H1 (cell line): ENCODE measurements at regions not wholly inside any gene's neighbourhood (a gene's known extent, or its start where the extent isn't known, plus 50 kb on each side); places are given as distances from the start of the nearest gene placed in this dataset.

Experiments
- CTCF ChIA-PET: fragments of 300-600 bp; sonication (Branson Sonifier 250); formaldehyde crosslinking; loops from one replicate; lab custom pipeline; 2021; ENCODE audit not compliant: partially characterized antibody; lab: Charles Lee
- POLR2A ChIA-PET: fragments of 300-600 bp; sonication (Branson Sonifier 250); formaldehyde crosslinking; loops from one replicate; lab custom pipeline; 2021; ENCODE audit warnings: inconsistent platforms; ENCODE audit not compliant: partially characterized antibody; lab: Charles Lee
- DNase-seq, 2 experiments: peaks; one replicate each; pipeline versions ENCODE4 v3.0.0 to v3.0.0-alpha.2; 2010 to 2022; ENCODE audit warnings: low spot score in 2 of 2, low read depth in 1 of 2, mixed read lengths in 1 of 2
- FAIRE-seq: peaks from 2 replicates; lab custom pipeline; 2011; peaks lifted over from hg19 to GRCh38; lab: Jason Lieb, UNC
- H2AFZ ChIP-seq: 2 replicates; pipeline ENCODE4 v1.8.1; 2012; ENCODE audit warnings: low read length, inconsistent platforms
- H2AK5ac ChIP-seq: 2 replicates; pipeline ENCODE4 v1.6.1; 2013; ENCODE audit warnings: low read depth, low read length
- H2BK120ac ChIP-seq: replicated peaks from 2 replicates; pipeline ENCODE3; 2013; ENCODE audit warnings: low read depth, low read length, inconsistent platforms
- H2BK12ac ChIP-seq: 2 replicates; pipeline ENCODE4 v1.6.1; 2013; ENCODE audit warnings: low read depth, low read length
- H2BK15ac ChIP-seq: 2 replicates; pipeline ENCODE4 v1.6.1; 2013; ENCODE audit warnings: low read length
- H2BK20ac ChIP-seq: 2 replicates; pipeline ENCODE4 v1.6.1; 2013; ENCODE audit warnings: low read length
- H2BK5ac ChIP-seq: 2 replicates; pipeline ENCODE4 v1.6.1; 2013; ENCODE audit warnings: low read depth, low read length
- H3K14ac ChIP-seq: 2 replicates; pipeline ENCODE4 v1.6.1; 2013; ENCODE audit warnings: inconsistent platforms; ENCODE audit not compliant: insufficient read length
- H3K18ac ChIP-seq: 2 replicates; pipeline ENCODE4 v1.6.1; 2013; ENCODE audit warnings: low read length; ENCODE audit errors: extremely low read depth
- H3K23ac ChIP-seq: 2 replicates; pipeline ENCODE4 v1.6.1; 2013; ENCODE audit warnings: inconsistent platforms; ENCODE audit not compliant: insufficient read length
- H3K23me2 ChIP-seq: 2 replicates; pipeline ENCODE4 v1.6.1; 2013; ENCODE audit warnings: low read depth, low read length
- H3K27ac ChIP-seq: 2 replicates; pipeline ENCODE4 v1.6.1; 2011; ENCODE audit warnings: low read depth, low read length, inconsistent platforms
- H3K27me3 ChIP-seq, 4 experiments: replicated peaks in 1 of 4; 1 replicate in 1 of 4; 2 replicates in 3 of 4; pipeline versions ENCODE4 v1.6.1 to v1.8.1; 2011 to 2013; ENCODE audit warnings: low read length in 3 of 4, mild to moderate bottlenecking in 3 of 4, inconsistent platforms in 2 of 4, mixed read lengths in 2 of 4, moderate library complexity in 1 of 4; ENCODE audit not compliant: control insufficient read depth in 3 of 4, insufficient read depth in 3 of 4; ENCODE audit errors: extremely low read depth in 1 of 4
- H3K36me3 ChIP-seq, 4 experiments: 2 replicates each; pipeline versions ENCODE4 v1.6.1 to v1.8.1; 2011 to 2013; ENCODE audit warnings: mild to moderate bottlenecking in 4 of 4, low read length in 3 of 4, moderate library complexity in 2 of 4, control low read depth in 1 of 4, inconsistent platforms in 1 of 4; ENCODE audit not compliant: insufficient read depth in 4 of 4, control insufficient read depth in 2 of 4
- H3K4ac ChIP-seq: replicated peaks from 2 replicates; pipeline ENCODE3; 2013; ENCODE audit warnings: low read length, low read depth, mixed read lengths, inconsistent platforms; ENCODE audit not compliant: insufficient read length
- H3K4me1 ChIP-seq, 4 experiments: replicated peaks in 1 of 4; 1 replicate in 1 of 4; 2 replicates in 3 of 4; pipeline versions ENCODE4 v1.6.1 to v1.8.1; 2011 to 2013; ENCODE audit warnings: low read length in 3 of 4, inconsistent platforms in 2 of 4, mixed read lengths in 1 of 4; ENCODE audit not compliant: insufficient read depth in 4 of 4, control insufficient read depth in 3 of 4
- H3K4me2 ChIP-seq, 2 experiments: 2 replicates each; pipeline versions ENCODE4 v1.6.1 to v1.8.1; 2011 to 2013; ENCODE audit warnings: low read depth in 2 of 2, low read length in 2 of 2, control low read depth in 1 of 2, inconsistent platforms in 1 of 2, mild to moderate bottlenecking in 1 of 2; ENCODE audit not compliant: insufficient read depth in 1 of 2
- H3K4me3 ChIP-seq, 4 experiments: fragments of 200-600, 300-600 bp in 1 of 4; sonication (generic), shearing (Covaris generic), sonication (Bioruptor Twin) in 1 of 4; 2 replicates each; pipeline versions ENCODE4 v1.5.1 to v1.8.1; 2011 to 2016; ENCODE audit warnings: low read length in 4 of 4, low read depth in 3 of 4, control low read depth in 2 of 4, inconsistent platforms in 2 of 4, mild to moderate bottlenecking in 2 of 4, mixed read lengths in 1 of 4, moderate library complexity in 1 of 4; ENCODE audit not compliant: insufficient read depth in 2 of 4; ENCODE audit errors: extremely low read depth in 1 of 4
- H3K56ac ChIP-seq: replicated peaks from 2 replicates; pipeline ENCODE3; 2013; ENCODE audit warnings: low read depth, mild to moderate bottlenecking, mixed read lengths, low read length, inconsistent platforms; ENCODE audit not compliant: insufficient read length
- H3K79me1 ChIP-seq: 2 replicates; pipeline ENCODE4 v1.6.1; 2013; ENCODE audit warnings: low read depth, low read length, control low read depth
- H3K79me2 ChIP-seq, 2 experiments: 2 replicates each; pipeline versions ENCODE4 v1.6.1 to v1.8.1; 2012 to 2013; ENCODE audit warnings: low read length in 2 of 2, mild to moderate bottlenecking in 2 of 2, inconsistent platforms in 1 of 2; ENCODE audit not compliant: insufficient read depth in 2 of 2, control insufficient read depth in 1 of 2
- H3K9ac ChIP-seq, 4 experiments: replicated peaks in 1 of 4; 1 replicate in 1 of 4; 2 replicates in 3 of 4; pipeline versions ENCODE4 v1.6.1 to v1.8.1; 2011 to 2013; ENCODE audit warnings: low read depth in 3 of 4, low read length in 3 of 4, control low read depth in 2 of 4, mild to moderate bottlenecking in 2 of 4, moderate library complexity in 2 of 4, inconsistent platforms in 1 of 4; ENCODE audit errors: extremely low read depth in 1 of 4
- H3K9me3 ChIP-seq, 2 experiments: 2 replicates each; pipeline versions ENCODE4 v1.6.1 to v1.8.1; 2012 to 2013; ENCODE audit warnings: mild to moderate bottlenecking in 2 of 2, moderate library complexity in 2 of 2, control low read depth in 1 of 2, inconsistent platforms in 1 of 2, low read depth in 1 of 2, low read length in 1 of 2, mixed read lengths in 1 of 2; ENCODE audit not compliant: insufficient read depth in 2 of 2
- H4K20me1 ChIP-seq, 2 experiments: replicated peaks in 1 of 2; 2 replicates each; pipeline versions ENCODE3 to v1.8.1; 2011 to 2013; ENCODE audit warnings: inconsistent platforms in 2 of 2, low read length in 2 of 2, mild to moderate bottlenecking in 1 of 2; ENCODE audit not compliant: insufficient read depth in 2 of 2, control insufficient read depth in 1 of 2
- H4K5ac ChIP-seq: 2 replicates; pipeline ENCODE4 v1.6.1; 2013; ENCODE audit warnings: low read length, low read depth, mixed read lengths, inconsistent platforms; ENCODE audit not compliant: insufficient read length
- H4K8ac ChIP-seq: 2 replicates; pipeline ENCODE4 v1.8.0; 2013; ENCODE audit warnings: mild to moderate bottlenecking, moderate library complexity, low read length, inconsistent platforms; ENCODE audit not compliant: insufficient read depth; ENCODE audit errors: extremely low read depth
- H4K91ac ChIP-seq: replicated peaks from 2 replicates; pipeline ENCODE3; 2013; ENCODE audit warnings: low read length, mixed read lengths, inconsistent platforms; ENCODE audit not compliant: insufficient read length
- FOSL1 ChIP-seq: IDR thresholded peaks from 2 replicates; pipeline ENCODE4 v1.6.1; 2011; ENCODE audit warnings: mild to moderate bottlenecking, low read depth, low read length, moderate library complexity; ENCODE audit not compliant: insufficient read depth
- GABPA ChIP-seq: IDR thresholded peaks from 2 replicates; pipeline ENCODE4 v1.6.1; 2011; ENCODE audit warnings: mild to moderate bottlenecking, low read length, moderate library complexity, borderline replicate concordance; ENCODE audit not compliant: insufficient read depth
- MAFK ChIP-seq: IDR thresholded peaks from 2 replicates; pipeline ENCODE4 v1.6.1; 2012; ENCODE audit warnings: low read depth, mild to moderate bottlenecking, improper control_type of control experiment, low read length
- RXRA ChIP-seq: IDR thresholded peaks from 2 replicates; pipeline ENCODE4 v1.6.1; 2011; ENCODE audit warnings: low read depth, mild to moderate bottlenecking, low read length, moderate library complexity; ENCODE audit not compliant: insufficient read depth
- TAF1 ChIP-seq: IDR thresholded peaks from 2 replicates; pipeline ENCODE4 v1.6.1; 2011; ENCODE audit warnings: mild to moderate bottlenecking, low read depth, low read length
- TCF12 ChIP-seq: IDR thresholded peaks from 2 replicates; pipeline ENCODE4 v1.6.1; 2011; ENCODE audit warnings: low read depth, mild to moderate bottlenecking, low read length
- WGBS, 2 experiments: shearing (Covaris generic) in 1 of 2; methylation state at CpG; one replicate each; pipeline versions ENCODE4 v1.1.6 to v1.1.7; 2013 to 2015; ENCODE audit warnings: low lambda C conversion rate in 2 of 2, mixed read lengths in 2 of 2, inconsistent platforms in 1 of 2, low coverage in 1 of 2, missing lambda C conversion rate in 1 of 2; ENCODE audit not compliant: insufficient replicate concordance in 2 of 2, insufficient coverage in 1 of 2, insufficient read length in 1 of 2; ENCODE audit errors: extremely low coverage in 1 of 2, missing lambda C conversion rate in 1 of 2; 5-methylcytosine and 5-hydroxymethylcytosine counted together
- TF ChIP-seq, protein P1 (sequence below), 3 experiments: IDR thresholded peaks; 1 replicate in 2 of 3; 2 replicates in 1 of 3; pipeline versions ENCODE4 v1.5.1 to v1.6.1; 2011; ENCODE audit warnings: low read length in 3 of 3, mild to moderate bottlenecking in 3 of 3, inconsistent platforms in 2 of 3, low read depth in 1 of 3, moderate library complexity in 1 of 3; ENCODE audit not compliant: insufficient read depth in 1 of 3; ENCODE audit errors: control extremely low read depth in 1 of 3

GRCh38 chr21:28089599-28090441 lies 902.9 kb downstream of the LTN1 start:
- peak overlapping the region; percentile 57 for H4K8ac ChIP-seq
- H3K36me3 ChIP-seq: no peaks in the 10 kb centered on the region
- H2BK5ac ChIP-seq: 0 out of 2 replicates have a peak overlapping the region, but pooled peaks have one; percentile 9
- no peak overlapping the region for H2AK5ac ChIP-seq
- H3K79me1 ChIP-seq: no peaks in the 10 kb centered on the region
- POLR2A ChIA-PET: interaction anchor here (0.6 kb wide), 1 partner anchor 324 kb away, joined by 3 read pairs; no protein-coding TSS in a partner anchor
- H3K9me3 ChIP-seq: no peaks in the 10 kb centered on the region
- no peaks in the 10 kb centered on the region for H4K20me1 ChIP-seq
- WGBS, 2 experiments: 88% methylated on average over 11 of the region's 11 CpGs; no CpG with 5 or more reads in 1 of the 2 experiments
- H4K91ac ChIP-seq: no peak overlapping the region
- no peak overlapping the region for H3K4ac ChIP-seq
- no peak overlapping the region for H2BK120ac ChIP-seq
- H3K79me2 ChIP-seq: no peaks in the 10 kb centered on the region
- no peak overlapping the region for H3K4me3 ChIP-seq
- no peak overlapping the region for H3K27ac ChIP-seq
- no peak overlapping the region for H2BK15ac ChIP-seq
- TF ChIP-seq FOSL1: no peak
- TF ChIP-seq, protein P1, sequence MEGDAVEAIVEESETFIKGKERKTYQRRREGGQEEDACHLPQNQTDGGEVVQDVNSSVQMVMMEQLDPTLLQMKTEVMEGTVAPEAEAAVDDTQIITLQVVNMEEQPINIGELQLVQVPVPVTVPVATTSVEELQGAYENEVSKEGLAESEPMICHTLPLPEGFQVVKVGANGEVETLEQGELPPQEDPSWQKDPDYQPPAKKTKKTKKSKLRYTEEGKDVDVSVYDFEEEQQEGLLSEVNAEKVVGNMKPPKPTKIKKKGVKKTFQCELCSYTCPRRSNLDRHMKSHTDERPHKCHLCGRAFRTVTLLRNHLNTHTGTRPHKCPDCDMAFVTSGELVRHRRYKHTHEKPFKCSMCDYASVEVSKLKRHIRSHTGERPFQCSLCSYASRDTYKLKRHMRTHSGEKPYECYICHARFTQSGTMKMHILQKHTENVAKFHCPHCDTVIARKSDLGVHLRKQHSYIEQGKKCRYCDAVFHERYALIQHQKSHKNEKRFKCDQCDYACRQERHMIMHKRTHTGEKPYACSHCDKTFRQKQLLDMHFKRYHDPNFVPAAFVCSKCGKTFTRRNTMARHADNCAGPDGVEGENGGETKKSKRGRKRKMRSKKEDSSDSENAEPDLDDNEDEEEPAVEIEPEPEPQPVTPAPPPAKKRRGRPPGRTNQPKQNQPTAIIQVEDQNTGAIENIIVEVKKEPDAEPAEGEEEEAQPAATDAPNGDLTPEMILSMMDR (IDR thresholded peaks at IDR 0.05; ENCODE audit: control extremely low read depth in 1 of 3, insufficient read depth in 1 of 3, low read depth in 1 of 3, low read length in 3 of 3): peak in 1 of 3 experiments; percentile 10; a peak in 1 of 4 replicates
- TF ChIP-seq MAFK: peak; percentile 19; the same call in 1 of the 2 replicates
- TF ChIP-seq RXRA: no peak
- TF ChIP-seq TAF1: no peak
- no peak for TF ChIP-seq GABPA
- no peak for TF ChIP-seq TCF12
- FAIRE-seq (no peak), DNase-seq (no peak)
- no peaks in the 10 kb centered on the region for H3K4me1 ChIP-seq
- peak overlapping the region; percentile 48 for H2AFZ ChIP-seq
- H3K14ac ChIP-seq: no peak overlapping the region
- no peak overlapping the region for H3K56ac ChIP-seq
- no peaks in the 10 kb centered on the region for H3K23me2 ChIP-seq
- no peak overlapping the region for H3K23ac ChIP-seq
- no peak overlapping the region for H2BK12ac ChIP-seq
- H2BK20ac ChIP-seq: no peak overlapping the region
- H3K18ac ChIP-seq: no peak overlapping the region
- H4K5ac ChIP-seq: no peak overlapping the region
- no peak overlapping the region for H3K4me2 ChIP-seq
- H3K27me3 ChIP-seq: no peaks in the 10 kb centered on the region
- no peak overlapping the region for H3K9ac ChIP-seq
- CTCF ChIA-PET: interaction anchor here (0.6 kb wide), 3 partner anchors 189 to 682 kb away, joined by 3 to 4 read pairs (median 3); no protein-coding TSS in a partner anchor
